ENCODE measurements at regions not wholly inside any gene's neighbourhood (a gene's known extent, or its start where the extent isn't known, plus 50 kb on each side); places are given as distances from the start of the nearest gene placed in this dataset.

DNA sequence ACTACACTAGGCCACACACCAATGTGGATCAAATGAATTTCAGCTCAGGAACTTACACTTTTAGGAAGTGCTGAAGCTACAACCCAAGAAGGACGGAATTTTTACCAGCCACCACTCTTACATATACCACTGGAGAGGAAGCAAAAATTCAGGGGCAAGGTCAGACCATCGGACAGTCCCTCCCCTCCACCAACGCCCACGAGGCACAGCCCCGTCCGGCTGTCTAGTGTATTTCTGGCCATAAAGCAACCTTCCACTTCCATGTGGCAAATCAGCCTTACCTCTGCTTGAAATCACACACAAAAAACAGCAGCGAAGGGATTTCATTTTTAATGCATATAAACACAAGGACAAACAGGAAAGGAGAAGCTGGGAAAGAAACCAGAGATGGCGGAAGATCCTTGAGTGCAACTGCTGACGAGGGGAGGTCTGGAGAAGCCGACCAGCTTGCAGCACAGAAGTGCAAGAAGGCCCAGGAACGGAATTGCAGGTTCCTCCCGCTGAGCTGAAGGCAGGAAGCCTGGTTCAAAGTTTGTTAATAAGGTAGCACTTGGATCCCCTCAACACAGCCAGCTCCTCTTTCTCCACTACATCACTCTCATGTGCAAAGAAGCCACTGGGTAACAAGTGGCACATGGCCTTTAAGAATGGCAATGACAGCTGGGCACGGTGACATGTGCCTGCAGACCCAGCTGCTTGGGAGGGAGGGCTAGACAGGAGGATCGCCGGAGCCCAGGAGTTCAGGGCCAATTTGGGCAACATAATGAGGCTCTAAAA, 71.5 kb downstream of the SHANK2 start (continued):
- TF ChIP-seq EZH2 (IDR thresholded peaks at IDR 0.05; ENCODE audit: low read depth, low read length, severe bottlenecking) (no peak), NANOG (IDR thresholded peaks at IDR 0.05; ENCODE audit: insufficient read depth, low read depth, low read length, poor library complexity, severe bottlenecking) (no peak), SP2 (IDR thresholded peaks at IDR 0.05; ENCODE audit: low read length) (no peak), SUZ12 (IDR thresholded peaks at IDR 0.05; ENCODE audit: low read length) (no peak), MAFK (IDR thresholded peaks at IDR 0.05; ENCODE audit: low read depth, low read length) (no peak), BRCA1 (IDR thresholded peaks at IDR 0.05; ENCODE audit: low read depth, low read length) (no peak)

Measured in H1 (cell line).